ENCODE measurements at regions not wholly inside any gene's neighbourhood (a gene's known extent, or its start where the extent isn't known, plus 50 kb on each side); places are given as distances from the start of the nearest gene placed in this dataset.

DNA sequence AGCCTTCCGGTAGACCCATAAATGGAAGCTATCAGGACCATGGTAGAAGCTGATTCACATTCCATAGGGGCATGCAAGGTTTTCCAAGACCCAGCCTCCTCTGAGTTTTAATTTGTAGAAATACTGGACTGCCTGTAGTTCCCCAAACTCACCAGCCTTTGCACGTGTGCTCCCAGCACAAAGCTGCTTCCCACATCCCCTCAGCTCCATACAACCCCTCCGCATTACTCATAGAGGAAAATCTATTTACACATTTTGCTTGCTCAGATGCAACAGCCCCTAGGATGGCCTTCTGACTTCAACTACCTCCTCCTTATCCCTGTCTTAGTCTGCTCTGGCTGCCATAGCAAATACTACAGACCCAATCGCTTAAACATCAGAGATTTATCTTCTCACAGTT, 336.2 kb downstream of the SETD4 start:
- Histone ChIP-seq H3K4me3 (ENCODE audit: low read length, poor library complexity, severe bottlenecking) (no peak overlapping the region), H3K9me2 (replicated peaks; ENCODE audit: low read depth, low read length) (no peaks in the 10 kb centered on the region), H3K27me3 (ENCODE audit: insufficient read depth, low read length, poor library complexity, severe bottlenecking) (no peaks in the 10 kb centered on the region), H4K20me1 (ENCODE audit: insufficient read depth, low read length, poor library complexity, severe bottlenecking) (no peaks in the 10 kb centered on the region), H3K9me3 (ENCODE audit: insufficient read depth, low read depth, low read length) (no peaks in the 10 kb centered on the region), H3F3A (ENCODE audit: low read depth) (no peaks in the 10 kb centered on the region), H3K79me2 (ENCODE audit: insufficient read depth, low read length) (no peaks in the 10 kb centered on the region), H3K4me1 (ENCODE audit: insufficient read depth, low read length, poor library complexity, severe bottlenecking) (no peaks in the 10 kb centered on the region), H2AFZ (ENCODE audit: low read length) (no peak overlapping the region), H3K9ac (ENCODE audit: low read depth, low read length, poor library complexity, severe bottlenecking) (no peak overlapping the region), H3K4me2 (ENCODE audit: low read depth, low read length, poor library complexity, severe bottlenecking) (no peak overlapping the region), H3K36me3 (ENCODE audit: insufficient read depth, low read length) (no peaks in the 10 kb centered on the region)
- TF ChIP-seq, protein P1, sequence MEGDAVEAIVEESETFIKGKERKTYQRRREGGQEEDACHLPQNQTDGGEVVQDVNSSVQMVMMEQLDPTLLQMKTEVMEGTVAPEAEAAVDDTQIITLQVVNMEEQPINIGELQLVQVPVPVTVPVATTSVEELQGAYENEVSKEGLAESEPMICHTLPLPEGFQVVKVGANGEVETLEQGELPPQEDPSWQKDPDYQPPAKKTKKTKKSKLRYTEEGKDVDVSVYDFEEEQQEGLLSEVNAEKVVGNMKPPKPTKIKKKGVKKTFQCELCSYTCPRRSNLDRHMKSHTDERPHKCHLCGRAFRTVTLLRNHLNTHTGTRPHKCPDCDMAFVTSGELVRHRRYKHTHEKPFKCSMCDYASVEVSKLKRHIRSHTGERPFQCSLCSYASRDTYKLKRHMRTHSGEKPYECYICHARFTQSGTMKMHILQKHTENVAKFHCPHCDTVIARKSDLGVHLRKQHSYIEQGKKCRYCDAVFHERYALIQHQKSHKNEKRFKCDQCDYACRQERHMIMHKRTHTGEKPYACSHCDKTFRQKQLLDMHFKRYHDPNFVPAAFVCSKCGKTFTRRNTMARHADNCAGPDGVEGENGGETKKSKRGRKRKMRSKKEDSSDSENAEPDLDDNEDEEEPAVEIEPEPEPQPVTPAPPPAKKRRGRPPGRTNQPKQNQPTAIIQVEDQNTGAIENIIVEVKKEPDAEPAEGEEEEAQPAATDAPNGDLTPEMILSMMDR (conservative IDR thresholded peaks at IDR 0.05; ENCODE audit: low read length): no peak
- no peak for TF ChIP-seq EZH2phosphoT487 (IDR thresholded peaks at IDR 0.05; ENCODE audit: borderline replicate concordance)

DNA sequence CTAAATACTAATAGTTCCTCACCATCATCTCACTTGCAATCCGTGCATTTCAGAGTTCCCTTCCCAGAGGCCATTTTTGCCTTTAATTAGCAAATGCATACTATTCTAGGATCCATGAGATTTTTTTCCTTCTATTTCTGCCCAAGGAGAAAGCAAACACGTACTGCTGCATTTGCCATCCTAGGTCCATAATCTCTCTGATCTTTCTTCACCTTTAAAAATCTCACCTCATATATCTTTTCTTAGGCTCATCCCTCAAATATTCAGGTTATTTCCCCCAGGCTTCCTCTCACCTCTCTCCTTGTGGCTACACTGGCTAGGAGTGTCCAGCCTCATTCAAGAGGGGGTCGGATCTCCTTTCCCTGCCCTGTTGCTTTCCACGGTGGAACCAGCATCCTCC, 338.6 kb downstream of the SETD4 start:
- H2AFZ ChIP-seq (ENCODE audit: low read length): no peak overlapping the region
- H3K4me3 ChIP-seq (ENCODE audit: low read length, poor library complexity, severe bottlenecking): no peak overlapping the region
- no peaks in the 10 kb centered on the region for H3K27me3 ChIP-seq (ENCODE audit: insufficient read depth, low read length, poor library complexity, severe bottlenecking)
- H3K4me1 ChIP-seq (ENCODE audit: insufficient read depth, low read length, poor library complexity, severe bottlenecking): no peaks in the 10 kb centered on the region
- H3F3A ChIP-seq (ENCODE audit: low read depth): no peaks in the 10 kb centered on the region
- no peak for TF ChIP-seq EZH2phosphoT487 (IDR thresholded peaks at IDR 0.05; ENCODE audit: borderline replicate concordance)
- TF ChIP-seq, protein P1 (conservative IDR thresholded peaks at IDR 0.05; ENCODE audit: low read length): no peak
- H3K36me3 ChIP-seq (ENCODE audit: insufficient read depth, low read length): no peaks in the 10 kb centered on the region
- H3K79me2 ChIP-seq (ENCODE audit: insufficient read depth, low read length): no peaks in the 10 kb centered on the region
- no peaks in the 10 kb centered on the region for H3K9me3 ChIP-seq (ENCODE audit: insufficient read depth, low read depth, low read length)
- no peak overlapping the region for H3K4me2 ChIP-seq (ENCODE audit: low read depth, low read length, poor library complexity, severe bottlenecking)
- no peaks in the 10 kb centered on the region for H3K9me2 ChIP-seq (replicated peaks; ENCODE audit: low read depth, low read length)
- no peak overlapping the region for H3K9ac ChIP-seq (ENCODE audit: low read depth, low read length, poor library complexity, severe bottlenecking)
- no peaks in the 10 kb centered on the region for H4K20me1 ChIP-seq (ENCODE audit: insufficient read depth, low read length, poor library complexity, severe bottlenecking)

DNA sequence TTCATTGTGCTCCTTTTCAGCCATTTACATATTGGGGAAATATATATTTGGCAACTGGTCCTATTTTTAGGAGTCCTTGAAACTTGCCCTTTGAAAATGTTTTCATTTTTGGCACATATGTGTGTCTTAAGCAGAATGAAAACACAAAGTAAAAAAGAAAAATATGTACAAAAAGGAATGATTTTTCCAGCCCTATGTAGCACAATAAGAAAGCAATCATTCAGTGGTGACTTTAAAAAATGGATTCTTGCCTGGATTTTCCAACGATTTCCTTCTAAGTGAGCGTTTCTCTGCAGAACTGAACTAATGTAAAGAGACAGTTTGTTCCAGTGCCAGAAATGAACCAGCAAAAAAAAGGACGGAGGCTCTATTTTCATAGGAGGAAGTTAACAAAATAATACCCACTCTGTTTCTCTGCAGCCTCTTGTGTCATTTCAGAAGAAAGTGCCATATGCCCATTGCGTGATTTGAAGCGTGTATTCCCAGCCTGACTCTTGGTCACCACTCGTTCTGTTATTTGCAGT, 340.1 kb downstream of the SETD4 start:
- Histone ChIP-seq H2AFZ (ENCODE audit: low read length) (no peak overlapping the region), H3K36me3 (ENCODE audit: insufficient read depth, low read length) (no peaks in the 10 kb centered on the region), H3K9ac (ENCODE audit: low read depth, low read length, poor library complexity, severe bottlenecking) (no peak overlapping the region), H3K9me3 (ENCODE audit: insufficient read depth, low read depth, low read length) (no peaks in the 10 kb centered on the region), H3K4me1 (ENCODE audit: insufficient read depth, low read length, poor library complexity, severe bottlenecking) (no peaks in the 10 kb centered on the region), H3K27me3 (ENCODE audit: insufficient read depth, low read length, poor library complexity, severe bottlenecking) (no peaks in the 10 kb centered on the region), H4K20me1 (ENCODE audit: insufficient read depth, low read length, poor library complexity, severe bottlenecking) (no peaks in the 10 kb centered on the region), H3K4me3 (ENCODE audit: low read length, poor library complexity, severe bottlenecking) (no peak overlapping the region), H3K9me2 (replicated peaks; ENCODE audit: low read depth, low read length) (no peaks in the 10 kb centered on the region), H3K4me2 (ENCODE audit: low read depth, low read length, poor library complexity, severe bottlenecking) (no peak overlapping the region), H3K79me2 (ENCODE audit: insufficient read depth, low read length) (no peaks in the 10 kb centered on the region), H3F3A (ENCODE audit: low read depth) (no peaks in the 10 kb centered on the region)
- TF ChIP-seq EZH2phosphoT487 (IDR thresholded peaks at IDR 0.05; ENCODE audit: borderline replicate concordance): no peak
- TF ChIP-seq, protein P1 (conservative IDR thresholded peaks at IDR 0.05; ENCODE audit: low read length): no peak
